SK-N-SH treated with all-trans-retinoic acid at 6 μM for 48 hours (cell line): ENCODE measurements at regions not wholly inside any gene's neighbourhood (a gene's known extent, or its start where the extent isn't known, plus 50 kb on each side); places are given as distances from the start of the nearest gene placed in this dataset.

ENCODE experiments used
- ATAC-seq: fragments of 200-7000 bp; cut with Tn5 transposase; 3 replicates; pipeline ENCODE4 v1.9.1; 2020; ENCODE audit warnings: mild to moderate bottlenecking, moderate library complexity
- ARNTL ChIP-seq: fragments of 450-650 bp; formaldehyde crosslinking; IDR thresholded peaks from 2 replicates; pipeline ENCODE4 v1.5.0; 2020; ENCODE audit warnings: low read depth, mild to moderate bottlenecking, moderate library complexity, borderline replicate concordance
- BACH2 ChIP-seq: fragments of 250-450 bp; sonication (Bioruptor Pico); IDR thresholded peaks from 2 replicates; pipeline ENCODE4 v1.9.0; 2021; ENCODE audit warnings: mild to moderate bottlenecking, borderline replicate concordance
- CSDC2 ChIP-seq: fragments of 250-450 bp; sonication (Bioruptor Pico); IDR thresholded peaks from 2 replicates; pipeline ENCODE4 v1.5.0; 2020; ENCODE audit warnings: mild to moderate bottlenecking, moderate library complexity
- ESRRG ChIP-seq: fragments of 250-450 bp; sonication (Bioruptor Pico); IDR thresholded peaks from 2 replicates; pipeline ENCODE4 v1.6.1; 2021; ENCODE audit warnings: mild to moderate bottlenecking
- GLIS3 ChIP-seq: fragments of 250-450 bp; sonication (Bioruptor Pico); IDR thresholded peaks from 2 replicates; pipeline ENCODE4 v1.5.0; 2020; ENCODE audit warnings: mild to moderate bottlenecking, moderate library complexity
- ISL1 ChIP-seq: fragments of 250-450 bp; sonication (Bioruptor Pico); IDR thresholded peaks from 2 replicates; pipeline ENCODE4 v2.1.2; 2022; ENCODE audit warnings: mild to moderate bottlenecking, moderate library complexity
- OSR1 ChIP-seq: fragments of 250-450 bp; sonication (Bioruptor Pico); IDR thresholded peaks from 2 replicates; pipeline ENCODE4 v1.8.0; 2022; ENCODE audit warnings: moderate library complexity, mild to moderate bottlenecking, inconsistent platforms
- RARB ChIP-seq: fragments of 250-450 bp; sonication (Bioruptor Pico); IDR thresholded peaks from 2 replicates; pipeline ENCODE4 v1.8.0; 2021; ENCODE audit warnings: mild to moderate bottlenecking, moderate library complexity
- SNAI2 ChIP-seq: fragments of 250-450 bp; sonication (Bioruptor Pico); IDR thresholded peaks from 2 replicates; pipeline ENCODE4 v1.5.0; 2020; ENCODE audit warnings: mild to moderate bottlenecking, moderate library complexity
- TCF4 ChIP-seq: fragments of 250-450 bp; sonication (Bioruptor Pico); IDR thresholded peaks from 2 replicates; pipeline ENCODE4 v1.8.0; 2021; ENCODE audit warnings: mild to moderate bottlenecking, moderate library complexity, borderline replicate concordance
- TOX ChIP-seq: fragments of 250-450 bp; sonication (Bioruptor Pico); IDR thresholded peaks from 2 replicates; pipeline ENCODE4 v1.8.0; 2021; ENCODE audit warnings: mild to moderate bottlenecking, moderate library complexity, borderline replicate concordance
- ZC3H10 ChIP-seq: fragments of 250-450 bp; sonication (Bioruptor Pico); IDR thresholded peaks from 2 replicates; pipeline ENCODE4 v1.5.1; 2021; ENCODE audit warnings: mild to moderate bottlenecking, moderate library complexity
- ZFP30 ChIP-seq: fragments of 450-650 bp; formaldehyde crosslinking; IDR thresholded peaks from 2 replicates; pipeline ENCODE4 v1.5.0; 2022; ENCODE audit warnings: mild to moderate bottlenecking, moderate library complexity
- ZNF565 ChIP-seq: fragments of 450-650 bp; formaldehyde crosslinking; conservative IDR thresholded peaks from 2 replicates; pipeline ENCODE4 v1.5.0; 2020; ENCODE audit warnings: low read depth, mild to moderate bottlenecking, moderate library complexity
- ZNF70 ChIP-seq: fragments of 450-650 bp; formaldehyde crosslinking; IDR thresholded peaks from 2 replicates; pipeline ENCODE4 v1.5.0; 2020; ENCODE audit warnings: mild to moderate bottlenecking, moderate library complexity
- ZNF8 ChIP-seq: fragments of 450-650 bp; formaldehyde crosslinking; IDR thresholded peaks from 2 replicates; pipeline ENCODE4 v1.5.0; 2020; ENCODE audit warnings: mild to moderate bottlenecking, moderate library complexity
- TF ChIP-seq, protein P1 (sequence below): fragments of 250-450 bp; sonication (Bioruptor Pico); IDR thresholded peaks from 2 replicates; pipeline ENCODE4 v1.5.0; 2020; ENCODE audit warnings: mild to moderate bottlenecking, moderate library complexity
- TF ChIP-seq, protein P2 (sequence below): fragments of 250-450 bp; sonication (Bioruptor Pico); IDR thresholded peaks from 2 replicates; pipeline ENCODE4 v1.5.1; 2021; ENCODE audit warnings: mild to moderate bottlenecking, moderate library complexity
- TF ChIP-seq, protein P3 (sequence below): fragments of 250-450 bp; sonication (Bioruptor Pico); IDR thresholded peaks from 2 replicates; pipeline ENCODE4 v1.5.1; 2020; ENCODE audit warnings: low read depth, mild to moderate bottlenecking, moderate library complexity
- TF ChIP-seq, protein P4 (sequence below): fragments of 250-450 bp; sonication (Bioruptor Pico); IDR thresholded peaks from 2 replicates; pipeline ENCODE4 v1.8.0; 2020; ENCODE audit warnings: mild to moderate bottlenecking, moderate library complexity, borderline replicate concordance
- TF ChIP-seq, protein P5 (sequence below): fragments of 250-450 bp; sonication (Bioruptor Pico); IDR thresholded peaks from 2 replicates; pipeline ENCODE4 v1.8.0; 2021; ENCODE audit warnings: low read depth, mild to moderate bottlenecking, moderate library complexity, borderline replicate concordance

DNA sequence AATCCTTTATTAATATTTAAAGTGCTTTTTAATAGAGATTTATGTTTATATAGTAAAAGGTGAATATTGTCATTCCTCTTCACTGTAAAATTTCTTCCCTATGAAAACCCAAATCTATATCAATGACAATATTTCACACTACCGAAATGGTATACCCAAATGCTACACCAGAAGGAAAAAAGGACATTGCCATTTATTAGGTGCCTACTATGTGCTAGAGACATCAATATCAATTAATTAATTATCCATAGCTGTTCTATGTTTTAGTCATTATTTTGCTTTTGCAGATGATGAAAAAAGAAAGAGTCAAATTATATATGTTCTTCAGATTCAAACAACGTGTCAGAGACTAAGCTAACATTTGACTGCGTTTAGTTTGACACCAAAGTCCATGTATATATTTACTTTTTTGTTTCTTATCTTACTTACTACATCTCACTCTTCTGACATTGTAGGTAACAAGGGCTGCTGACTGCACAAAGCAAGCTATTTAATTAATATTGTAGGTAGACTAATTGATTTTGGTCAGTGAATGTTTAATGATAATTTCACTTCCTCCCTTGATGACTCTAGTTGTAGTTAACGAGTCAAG is 614.0 kb upstream of the FOXG1 start:
- TF ChIP-seq ZNF70 (CRISPR knock-in tag): no peak
- TF ChIP-seq, protein P1, sequence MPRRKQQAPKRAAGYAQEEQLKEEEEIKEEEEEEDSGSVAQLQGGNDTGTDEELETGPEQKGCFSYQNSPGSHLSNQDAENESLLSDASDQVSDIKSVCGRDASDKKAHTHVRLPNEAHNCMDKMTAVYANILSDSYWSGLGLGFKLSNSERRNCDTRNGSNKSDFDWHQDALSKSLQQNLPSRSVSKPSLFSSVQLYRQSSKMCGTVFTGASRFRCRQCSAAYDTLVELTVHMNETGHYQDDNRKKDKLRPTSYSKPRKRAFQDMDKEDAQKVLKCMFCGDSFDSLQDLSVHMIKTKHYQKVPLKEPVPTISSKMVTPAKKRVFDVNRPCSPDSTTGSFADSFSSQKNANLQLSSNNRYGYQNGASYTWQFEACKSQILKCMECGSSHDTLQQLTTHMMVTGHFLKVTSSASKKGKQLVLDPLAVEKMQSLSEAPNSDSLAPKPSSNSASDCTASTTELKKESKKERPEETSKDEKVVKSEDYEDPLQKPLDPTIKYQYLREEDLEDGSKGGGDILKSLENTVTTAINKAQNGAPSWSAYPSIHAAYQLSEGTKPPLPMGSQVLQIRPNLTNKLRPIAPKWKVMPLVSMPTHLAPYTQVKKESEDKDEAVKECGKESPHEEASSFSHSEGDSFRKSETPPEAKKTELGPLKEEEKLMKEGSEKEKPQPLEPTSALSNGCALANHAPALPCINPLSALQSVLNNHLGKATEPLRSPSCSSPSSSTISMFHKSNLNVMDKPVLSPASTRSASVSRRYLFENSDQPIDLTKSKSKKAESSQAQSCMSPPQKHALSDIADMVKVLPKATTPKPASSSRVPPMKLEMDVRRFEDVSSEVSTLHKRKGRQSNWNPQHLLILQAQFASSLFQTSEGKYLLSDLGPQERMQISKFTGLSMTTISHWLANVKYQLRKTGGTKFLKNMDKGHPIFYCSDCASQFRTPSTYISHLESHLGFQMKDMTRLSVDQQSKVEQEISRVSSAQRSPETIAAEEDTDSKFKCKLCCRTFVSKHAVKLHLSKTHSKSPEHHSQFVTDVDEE (CRISPR knock-in tag): no peak
- TF ChIP-seq ZNF565 (CRISPR knock-in tag): no peak
- no peak for TF ChIP-seq TCF4 (CRISPR knock-in tag)
- TF ChIP-seq, protein P2, sequence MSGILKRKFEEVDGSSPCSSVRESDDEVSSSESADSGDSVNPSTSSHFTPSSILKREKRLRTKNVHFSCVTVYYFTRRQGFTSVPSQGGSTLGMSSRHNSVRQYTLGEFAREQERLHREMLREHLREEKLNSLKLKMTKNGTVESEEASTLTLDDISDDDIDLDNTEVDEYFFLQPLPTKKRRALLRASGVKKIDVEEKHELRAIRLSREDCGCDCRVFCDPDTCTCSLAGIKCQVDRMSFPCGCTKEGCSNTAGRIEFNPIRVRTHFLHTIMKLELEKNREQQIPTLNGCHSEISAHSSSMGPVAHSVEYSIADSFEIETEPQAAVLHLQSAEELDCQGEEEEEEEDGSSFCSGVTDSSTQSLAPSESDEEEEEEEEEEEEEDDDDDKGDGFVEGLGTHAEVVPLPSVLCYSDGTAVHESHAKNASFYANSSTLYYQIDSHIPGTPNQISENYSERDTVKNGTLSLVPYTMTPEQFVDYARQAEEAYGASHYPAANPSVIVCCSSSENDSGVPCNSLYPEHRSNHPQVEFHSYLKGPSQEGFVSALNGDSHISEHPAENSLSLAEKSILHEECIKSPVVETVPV (CRISPR knock-in tag): no peak
- no peak for ATAC-seq

DNA sequence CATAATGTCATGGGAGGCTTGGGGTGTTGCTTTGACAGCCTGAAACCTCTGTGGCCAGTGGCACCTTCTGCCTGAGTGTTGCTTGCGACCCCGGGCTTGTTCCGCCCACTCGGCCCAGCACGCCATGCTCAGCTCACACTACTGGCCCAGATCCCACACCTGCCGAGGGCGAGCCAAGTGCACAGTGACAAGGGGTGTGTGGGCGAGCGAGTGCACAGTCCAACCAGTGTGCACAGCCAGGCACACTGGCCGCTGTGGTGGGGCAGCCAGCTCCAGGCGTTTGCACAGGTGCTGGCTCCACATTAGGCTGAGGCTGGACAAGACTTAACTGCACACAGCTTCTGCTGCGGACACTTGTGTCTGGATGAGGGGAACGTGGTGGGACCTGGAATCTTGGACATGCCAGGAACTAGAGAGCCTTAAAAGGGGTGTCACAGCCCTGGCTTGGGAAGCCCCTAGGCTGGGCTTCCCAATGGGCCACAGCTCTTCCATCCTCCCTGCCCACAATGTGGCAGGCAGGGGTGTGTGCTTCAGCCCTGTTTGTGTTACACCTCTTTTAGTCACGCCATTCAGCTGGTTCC is 609.2 kb upstream of the FOXG1 start:
- no peak for ATAC-seq
- TF ChIP-seq ARNTL (CRISPR knock-in tag): no peak
- TF ChIP-seq, protein P1 (CRISPR knock-in tag): no peak
- TF ChIP-seq SNAI2 (CRISPR knock-in tag): no peak
- TF ChIP-seq RARB (CRISPR knock-in tag): no peak
- no peak for TF ChIP-seq ZFP30 (CRISPR knock-in tag)
- no peak for TF ChIP-seq ISL1
- no peak for TF ChIP-seq ZC3H10 (CRISPR knock-in tag)

DNA sequence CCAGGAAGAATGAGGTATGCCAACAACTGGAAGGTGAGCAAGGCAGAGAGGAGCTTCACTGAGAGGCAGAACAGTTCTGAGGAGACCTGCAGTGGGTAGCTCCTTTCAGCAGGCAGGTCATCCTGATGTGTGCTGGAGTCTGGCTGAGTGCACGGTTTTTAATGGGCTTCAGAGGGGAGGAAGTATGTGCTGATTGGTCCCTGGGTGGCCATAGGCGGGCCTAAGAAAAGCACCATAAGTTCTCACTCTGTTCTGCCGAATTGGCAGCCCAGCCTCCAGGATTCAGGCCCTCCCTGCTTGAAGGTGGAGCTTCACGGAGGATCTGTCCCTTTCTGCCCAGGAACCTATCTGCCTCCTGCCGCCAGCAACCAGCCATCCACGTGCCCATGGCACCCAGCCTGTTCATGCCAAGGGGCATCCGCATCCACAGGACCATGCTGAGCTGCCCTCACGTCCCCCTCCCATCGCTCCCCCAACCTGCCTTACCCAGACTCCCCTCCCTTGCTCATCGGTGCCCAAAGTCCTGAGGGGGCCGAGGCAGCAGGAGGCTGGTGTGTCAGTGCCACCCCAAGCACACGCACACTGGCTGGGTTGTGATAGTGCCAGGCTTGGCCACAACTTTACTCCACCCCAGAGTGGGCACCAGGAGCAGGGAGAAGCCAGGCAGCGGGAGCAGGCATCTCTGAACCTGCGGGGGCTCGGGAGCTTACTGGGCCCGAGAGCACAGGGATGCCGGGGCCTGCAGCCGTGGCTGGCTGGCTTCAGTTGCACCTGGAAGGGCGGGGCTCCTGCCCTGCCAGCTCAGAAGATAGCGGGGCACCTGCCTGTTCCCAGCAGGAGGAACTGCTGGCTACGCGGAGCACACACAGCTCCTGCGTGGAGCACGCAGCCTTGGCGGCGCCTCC is 608.4 kb upstream of the FOXG1 start:
- TF ChIP-seq ZNF565 (CRISPR knock-in tag) (no peak), ZNF70 (CRISPR knock-in tag) (no peak), ZFP30 (CRISPR knock-in tag) (no peak), CSDC2 (CRISPR knock-in tag) (no peak), ZNF8 (CRISPR knock-in tag) (no peak), TOX (CRISPR knock-in tag) (no peak), ISL1 (no peak), ESRRG (CRISPR knock-in tag) (no peak), ARNTL (CRISPR knock-in tag) (no peak), SNAI2 (CRISPR knock-in tag) (no peak), GLIS3 (CRISPR knock-in tag) (no peak), BACH2 (CRISPR knock-in tag) (no peak), OSR1 (CRISPR knock-in tag) (no peak), RARB (CRISPR knock-in tag) (no peak)
- TF ChIP-seq, protein P3, sequence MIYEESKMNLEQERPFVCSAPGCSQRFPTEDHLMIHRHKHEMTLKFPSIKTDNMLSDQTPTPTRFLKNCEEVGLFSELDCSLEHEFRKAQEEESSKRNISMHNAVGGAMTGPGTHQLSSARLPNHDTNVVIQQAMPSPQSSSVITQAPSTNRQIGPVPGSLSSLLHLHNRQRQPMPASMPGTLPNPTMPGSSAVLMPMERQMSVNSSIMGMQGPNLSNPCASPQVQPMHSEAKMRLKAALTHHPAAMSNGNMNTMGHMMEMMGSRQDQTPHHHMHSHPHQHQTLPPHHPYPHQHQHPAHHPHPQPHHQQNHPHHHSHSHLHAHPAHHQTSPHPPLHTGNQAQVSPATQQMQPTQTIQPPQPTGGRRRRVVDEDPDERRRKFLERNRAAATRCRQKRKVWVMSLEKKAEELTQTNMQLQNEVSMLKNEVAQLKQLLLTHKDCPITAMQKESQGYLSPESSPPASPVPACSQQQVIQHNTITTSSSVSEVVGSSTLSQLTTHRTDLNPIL: no peak
- TF ChIP-seq, protein P4, sequence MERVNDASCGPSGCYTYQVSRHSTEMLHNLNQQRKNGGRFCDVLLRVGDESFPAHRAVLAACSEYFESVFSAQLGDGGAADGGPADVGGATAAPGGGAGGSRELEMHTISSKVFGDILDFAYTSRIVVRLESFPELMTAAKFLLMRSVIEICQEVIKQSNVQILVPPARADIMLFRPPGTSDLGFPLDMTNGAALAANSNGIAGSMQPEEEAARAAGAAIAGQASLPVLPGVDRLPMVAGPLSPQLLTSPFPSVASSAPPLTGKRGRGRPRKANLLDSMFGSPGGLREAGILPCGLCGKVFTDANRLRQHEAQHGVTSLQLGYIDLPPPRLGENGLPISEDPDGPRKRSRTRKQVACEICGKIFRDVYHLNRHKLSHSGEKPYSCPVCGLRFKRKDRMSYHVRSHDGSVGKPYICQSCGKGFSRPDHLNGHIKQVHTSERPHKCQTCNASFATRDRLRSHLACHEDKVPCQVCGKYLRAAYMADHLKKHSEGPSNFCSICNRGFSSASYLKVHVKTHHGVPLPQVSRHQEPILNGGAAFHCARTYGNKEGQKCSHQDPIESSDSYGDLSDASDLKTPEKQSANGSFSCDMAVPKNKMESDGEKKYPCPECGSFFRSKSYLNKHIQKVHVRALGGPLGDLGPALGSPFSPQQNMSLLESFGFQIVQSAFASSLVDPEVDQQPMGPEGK: no peak
- TF ChIP-seq, protein P2 (CRISPR knock-in tag): no peak
- TF ChIP-seq, protein P5, sequence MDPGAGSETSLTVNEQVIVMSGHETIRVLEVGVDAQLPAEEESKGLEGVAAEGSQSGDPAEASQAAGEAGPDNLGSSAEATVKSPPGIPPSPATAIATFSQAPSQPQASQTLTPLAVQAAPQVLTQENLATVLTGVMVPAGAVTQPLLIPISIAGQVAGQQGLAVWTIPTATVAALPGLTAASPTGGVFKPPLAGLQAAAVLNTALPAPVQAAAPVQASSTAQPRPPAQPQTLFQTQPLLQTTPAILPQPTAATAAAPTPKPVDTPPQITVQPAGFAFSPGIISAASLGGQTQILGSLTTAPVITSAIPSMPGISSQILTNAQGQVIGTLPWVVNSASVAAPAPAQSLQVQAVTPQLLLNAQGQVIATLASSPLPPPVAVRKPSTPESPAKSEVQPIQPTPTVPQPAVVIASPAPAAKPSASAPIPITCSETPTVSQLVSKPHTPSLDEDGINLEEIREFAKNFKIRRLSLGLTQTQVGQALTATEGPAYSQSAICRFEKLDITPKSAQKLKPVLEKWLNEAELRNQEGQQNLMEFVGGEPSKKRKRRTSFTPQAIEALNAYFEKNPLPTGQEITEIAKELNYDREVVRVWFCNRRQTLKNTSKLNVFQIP (CRISPR knock-in tag): no peak
- TF ChIP-seq, all 23 proteins: peak for 0
- ATAC-seq: peak; percentile 66
